ENCODE measurements at regions not wholly inside any gene's neighbourhood (a gene's known extent, or its start where the extent isn't known, plus 50 kb on each side); places are given as distances from the start of the nearest gene placed in this dataset.

- no peak for TF ChIP-seq CTCF (conservative IDR thresholded peaks at IDR 0.05)
- TF ChIP-seq EZH2 (IDR thresholded peaks at IDR 0.05; ENCODE audit: low read depth) = no peak
These were observed 275.0 kb upstream of the DYNLRB2 start for GRCh38 chr16:80265624-80266306.

Measured in PC-9 (cell line).